Gastroesophageal sphincter (tissue), 3 donors: ENCODE measurements at regions not wholly inside any gene's neighbourhood (a gene's known extent, or its start where the extent isn't known, plus 50 kb on each side); places are given as distances from the start of the nearest gene placed in this dataset.

Source experiments
- CTCF ChIP-seq, 4 experiments: fragments of 200-600 bp in 2 of 4; fragments of 450-650 bp in 2 of 4; sonication (generic) in 1 of 4; IDR thresholded peaks; one replicate each; pipeline ENCODE4 v1.5.1; 2017 to 2019; ENCODE audit warnings: antibody characterized with exemption in 4 of 4, mild to moderate bottlenecking in 2 of 4, moderate library complexity in 2 of 4
- EP300 ChIP-seq: sonication (generic); formaldehyde crosslinking; IDR thresholded peaks from one replicate; pipeline ENCODE4 v1.6.1; 2017; ENCODE audit warnings: antibody characterized with exemption, mild to moderate bottlenecking
- POLR2A ChIP-seq, 2 donors: fragments of 450-650 bp; IDR thresholded peaks; one replicate each; pipeline ENCODE4 v1.6.1; 2017; ENCODE audit warnings: antibody characterized with exemption in 2 of 2, mild to moderate bottlenecking in 2 of 2, moderate library complexity in 1 of 2
- POLR2AphosphoS5 ChIP-seq: sonication (generic); formaldehyde crosslinking; IDR thresholded peaks from one replicate; pipeline ENCODE4 v1.6.1; 2017; ENCODE audit warnings: antibody characterized with exemption

- no peak for TF ChIP-seq CTCF (IDR thresholded peaks at IDR 0.05)
- TF ChIP-seq EP300, result no peak
- TF ChIP-seq POLR2AphosphoS5, result no peak
- TF ChIP-seq POLR2A (IDR thresholded peaks at IDR 0.05), result no peak
Measured at GRCh38 chr14:87152693-87153092, 840.3 kb downstream of the GALC start.
